ENCODE measurements at regions not wholly inside any gene's neighbourhood (a gene's known extent, or its start where the extent isn't known, plus 50 kb on each side); places are given as distances from the start of the nearest gene placed in this dataset.

- WGBS, 2 donors, result 75% methylated on average over 11 of the region's 11 CpGs
- no peak overlapping the region for H3K4me3 ChIP-seq
- H3K4me1 ChIP-seq, result no peaks in the 10 kb centered on the region
- TF ChIP-seq CTCF (IDR thresholded peaks at IDR 0.05) (no peak), POLR2A (IDR thresholded peaks at IDR 0.05) (no peak)
- no peak overlapping the region for H3K27ac ChIP-seq
- H3K27me3 ChIP-seq, result peaks cover 0 to 3% (median 0%) of the 10 kb centered on the region in 4 donors
- intact Hi-C loops (cut with DNase I), result no loop called here
- H3K9me3 ChIP-seq, result no peaks in the 10 kb centered on the region
- no peak for DNase-seq
- no peaks in the 10 kb centered on the region for H3K36me3 ChIP-seq
These were observed 356.4 kb upstream of the NOCT start for GRCh38 chr4:138659037-138659811.

- no peaks in the 10 kb centered on the region for H3K4me1 ChIP-seq
- H3K27me3 ChIP-seq, result peaks cover 0 to 3% (median 0%) of the 10 kb centered on the region in 4 donors
- no peaks in the 10 kb centered on the region for H3K36me3 ChIP-seq
- H3K4me3 ChIP-seq, result no peak overlapping the region
- intact Hi-C loops (cut with DNase I), result no loop called here
- no peak overlapping the region for H3K27ac ChIP-seq
- TF ChIP-seq CTCF (IDR thresholded peaks at IDR 0.05), result no peak
- TF ChIP-seq POLR2A (IDR thresholded peaks at IDR 0.05), result no peak
- DNase-seq, result no peak
- no peaks in the 10 kb centered on the region for H3K9me3 ChIP-seq
- WGBS, 2 donors, result 51 to 69% methylated on average over 2 of the region's 2 CpGs
These were observed 357.1 kb upstream of the NOCT start for GRCh38 chr4:138658518-138658917.

DNA sequence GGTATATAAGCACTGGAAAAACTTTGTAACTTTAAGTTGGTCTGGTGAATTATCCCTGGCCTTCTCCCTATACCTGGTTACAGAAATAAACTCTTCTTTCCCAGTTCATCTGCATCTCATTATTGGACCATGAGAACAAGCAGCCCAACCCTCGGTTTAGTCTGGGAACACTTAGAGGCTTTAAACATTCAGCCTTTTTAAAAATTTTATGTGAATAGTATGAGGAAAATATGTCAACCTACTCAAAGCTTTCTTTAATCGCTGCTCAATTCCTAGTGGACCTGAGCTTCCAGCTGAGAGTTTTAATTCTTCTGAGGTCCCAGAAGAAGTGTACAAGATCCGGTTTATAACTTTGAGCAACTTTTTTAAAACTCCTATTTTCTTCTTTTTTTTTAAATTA, 358.6 kb upstream of the NOCT start:
- Histone ChIP-seq H3K36me3 (no peaks in the 10 kb centered on the region), H3K27ac (no peak overlapping the region), H3K4me3 (no peak overlapping the region), H3K9me3 (no peaks in the 10 kb centered on the region), H3K27me3 (peaks cover 0 to 3% (median 0%) of the 10 kb centered on the region in 4 donors), H3K4me1 (no peaks in the 10 kb centered on the region)
- WGBS, 2 donors, result 83 to 91% methylated on average over 3 of the region's 3 CpGs
- TF ChIP-seq CTCF (IDR thresholded peaks at IDR 0.05), result no peak
- TF ChIP-seq POLR2A (IDR thresholded peaks at IDR 0.05), result no peak
- intact Hi-C loops (cut with DNase I), result no loop called here
- no peak for DNase-seq

DNA sequence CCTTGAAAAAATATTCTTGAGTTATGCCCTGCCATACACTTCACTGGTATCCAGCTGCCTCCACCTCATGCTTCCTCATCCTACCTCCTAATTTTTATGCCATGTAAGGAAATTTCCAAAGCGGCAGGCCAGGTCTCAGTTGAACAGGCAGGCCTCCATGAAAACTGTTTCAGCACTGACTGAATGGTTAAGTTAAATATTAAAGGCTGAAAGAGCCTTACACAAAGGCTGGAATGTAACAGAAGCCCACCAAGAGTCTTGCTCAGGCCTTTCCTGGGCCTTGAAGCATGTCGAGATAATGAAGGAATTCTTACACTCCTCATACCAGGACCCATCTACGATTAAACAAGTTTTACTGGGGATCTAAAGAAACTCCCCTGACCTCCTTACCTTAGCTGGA, 359.6 kb upstream of the NOCT start:
- Histone ChIP-seq H3K27me3 (peaks cover 0 to 3% (median 0%) of the 10 kb centered on the region in 4 donors), H3K4me3 (no peak overlapping the region), H3K36me3 (no peaks in the 10 kb centered on the region), H3K4me1 (no peaks in the 10 kb centered on the region), H3K27ac (no peak overlapping the region), H3K9me3 (no peaks in the 10 kb centered on the region)
- intact Hi-C loops (cut with DNase I), result no loop called here
- no peak for TF ChIP-seq CTCF (IDR thresholded peaks at IDR 0.05)
- no peak for TF ChIP-seq POLR2A (IDR thresholded peaks at IDR 0.05)
- DNase-seq, result no peak
- WGBS, 2 donors, result 83 to 96% methylated on average over 3 of the region's 3 CpGs

GRCh38 chr4:138655286-138655685, 360.3 kb upstream of the NOCT start:
- no peak for DNase-seq
- Histone ChIP-seq H3K36me3 (no peaks in the 10 kb centered on the region), H3K27ac (no peak overlapping the region), H3K4me1 (no peaks in the 10 kb centered on the region), H3K4me3 (no peak overlapping the region), H3K27me3 (peaks cover 0 to 3% (median 0%) of the 10 kb centered on the region in 4 donors), H3K9me3 (no peaks in the 10 kb centered on the region)
- intact Hi-C loops (cut with DNase I), result no loop called here
- TF ChIP-seq POLR2A (IDR thresholded peaks at IDR 0.05) (no peak), CTCF (IDR thresholded peaks at IDR 0.05) (no peak)
- WGBS, 2 donors, result 53 to 60% methylated on average over 1 of the region's 1 CpG

Measured in esophagus squamous epithelium (tissue), 5 donors.